BJ (cell line): ENCODE measurements at regions not wholly inside any gene's neighbourhood (a gene's known extent, or its start where the extent isn't known, plus 50 kb on each side); places are given as distances from the start of the nearest gene placed in this dataset.

Experiments
- CTCF ChIA-PET: fragments of 350-600 bp; formaldehyde crosslinking; extraction: SDS; loops from one replicate; lab custom pipeline; 2021; ENCODE audit warnings: antibody characterized with exemption, inconsistent platforms; lab: Yijun Ruan, JAX
- POLR2A ChIA-PET: fragments of 300-600 bp; sonication (Branson Sonifier 250); formaldehyde crosslinking; extraction: SDS; loops from one replicate; lab custom pipeline; 2021; ENCODE audit warnings: antibody characterized with exemption; lab: Charles Lee
- DNase-seq: peaks from one replicate; pipeline ENCODE4 v3.0.0-alpha.2; 2011; ENCODE audit warnings: low read depth
- H3K27me3 ChIP-seq: 2 replicates; pipeline ENCODE4 v1.6.0; 2011; ENCODE audit warnings: low read length; ENCODE audit not compliant: control insufficient read depth, insufficient read depth
- H3K36me3 ChIP-seq: 2 replicates; pipeline ENCODE4 v1.5.1; 2011; ENCODE audit warnings: low read length; ENCODE audit not compliant: control insufficient read depth, insufficient read depth
- H3K4me3 ChIP-seq: 2 replicates; pipeline ENCODE4 v1.5.1; 2011; ENCODE audit warnings: low read depth, mild to moderate bottlenecking, control low read depth, low read length
- CTCF ChIP-seq: IDR thresholded peaks from 2 replicates; pipeline ENCODE4 v1.5.1; 2011; ENCODE audit warnings: low read depth, mild to moderate bottlenecking, control low read depth, inconsistent platforms, low read length, moderate library complexity; ENCODE audit not compliant: insufficient read depth

GRCh38 chr11:32032478-32032877, 58.4 kb upstream of the RCN1 start:
- DNase-seq: no peak
- no peak overlapping the region for H3K4me3 ChIP-seq
- no peak for TF ChIP-seq CTCF
- ChIA-PET POLR2A (no interaction called here), CTCF (interaction anchor here (0.6 to 2.2 kb wide), 3 partner anchors 17 to 75 kb away, joined by 3 to 5 read pairs (median 4); no protein-coding TSS in a partner anchor)
- no peaks in the 10 kb centered on the region for H3K36me3 ChIP-seq
- H3K27me3 ChIP-seq: no peaks in the 10 kb centered on the region; the same call in 1 of the 2 replicates

GRCh38 chr11:32032052-32032451, 58.8 kb upstream of the RCN1 start:
- no peak for DNase-seq
- Histone ChIP-seq H3K27me3 (no peaks in the 10 kb centered on the region; the same call in 1 of the 2 replicates), H3K36me3 (no peaks in the 10 kb centered on the region), H3K4me3 (no peak overlapping the region)
- no peak for TF ChIP-seq CTCF
- ChIA-PET POLR2A (no interaction called here), CTCF (interaction anchor here (0.6 to 2.2 kb wide), 3 partner anchors 17 to 74 kb away, joined by 3 to 5 read pairs (median 4); no protein-coding TSS in a partner anchor)

- POLR2A ChIA-PET: no interaction called here
Measured at GRCh38 chr11:32030875-32031503, 59.9 kb upstream of the RCN1 start.

GRCh38 chr11:32029721-32030120, 61.2 kb upstream of the RCN1 start:
- ChIA-PET CTCF (interaction anchor here (0.8 to 2.4 kb wide), 3 partner anchors 23 to 129 kb away, joined by 3 to 10 read pairs (median 4); no protein-coding TSS in a partner anchor), POLR2A (no interaction called here)
- Histone ChIP-seq H3K27me3 (no peaks in the 10 kb centered on the region; the same call in none of the 2 replicates), H3K4me3 (no peak overlapping the region), H3K36me3 (no peaks in the 10 kb centered on the region)
- no peak for DNase-seq
- TF ChIP-seq CTCF: no peak

More at GRCh38 chr11:32030875-32031503, 59.9 kb upstream of the RCN1 start:
- TF ChIP-seq CTCF: no peak
- Histone ChIP-seq H3K27me3 (no peaks in the 10 kb centered on the region; the same call in none of the 2 replicates), H3K4me3 (no peak overlapping the region), H3K36me3 (no peaks in the 10 kb centered on the region)
- CTCF ChIA-PET: interaction anchor here (1.7 kb wide), 1 partner anchor 24 kb away, joined by 4 read pairs; no protein-coding TSS in a partner anchor
- no peak for DNase-seq

- no peak for DNase-seq
- ChIA-PET CTCF (interaction anchor here (1.4 to 2.4 kb wide), 2 partner anchors 21 to 70 kb away, joined by 4 to 10 read pairs; no protein-coding TSS in a partner anchor), POLR2A (no interaction called here)
Measured at GRCh38 chr11:32028201-32028600, 62.7 kb upstream of the RCN1 start.

More at GRCh38 chr11:32028201-32028600, 62.7 kb upstream of the RCN1 start:
- H3K4me3 ChIP-seq: no peak overlapping the region
- H3K36me3 ChIP-seq: no peaks in the 10 kb centered on the region
- H3K27me3 ChIP-seq: no peaks in the 10 kb centered on the region; the same call in none of the 2 replicates
- no peak for TF ChIP-seq CTCF
